K562 (cell line): ENCODE measurements at regions not wholly inside any gene's neighbourhood (a gene's known extent, or its start where the extent isn't known, plus 50 kb on each side); places are given as distances from the start of the nearest gene placed in this dataset.

Experiments
- ATAC-seq: fragments of 200-7000 bp; cut with Tn5 transposase; 3 replicates; pipeline ENCODE4 v1.9.1; 2020; ENCODE audit warnings: moderate library complexity
- BruUV-seq: library from RNA; stranded (reverse); fragments of 400-500 nt; replicated peaks from 2 replicates; lab custom pipeline; 2021; lab: Mats Ljungman, UMichigan
- CTCF ChIA-PET: fragments of 300-600 bp; formaldehyde crosslinking; extraction: SDS; loops from one replicate; lab custom pipeline; 2021; ENCODE audit warnings: low intra/inter-chr PET ratio; lab: Yijun Ruan, JAX
- POLR2A ChIA-PET: fragments of 300-600, 350-650 bp; sonication (Branson Sonifier 250); formaldehyde crosslinking; extraction: SDS; loops from one replicate; lab custom pipeline; 2021; ENCODE audit warnings: antibody characterized with exemption, inconsistent platforms; lab: Yijun Ruan, JAX
- DNase-seq, 4 experiments: peaks; one replicate each; pipeline versions ENCODE4 v3.0.0 to v3.0.0-alpha.2; 2011 to 2018; ENCODE audit warnings: low spot score in 3 of 4, mixed read lengths in 3 of 4; ENCODE audit errors: extremely low read depth in 1 of 4
- FAIRE-seq: peaks from 2 replicates; lab custom pipeline; 2011; peaks lifted over from hg19 to GRCh38; lab: Jason Lieb, UNC
- H2AFZ ChIP-seq: 2 replicates; pipeline ENCODE4 v1.6.0; 2011; ENCODE audit warnings: low read depth, low read length, control low read depth, inconsistent platforms
- H3K27ac ChIP-seq: fragments of 200-600 bp; 3 replicates; pipeline ENCODE4 v1.8.0; 2011; ENCODE audit warnings: low read depth, mild to moderate bottlenecking, control low read depth, inconsistent platforms, low read length, moderate library complexity, mixed read lengths; ENCODE audit errors: extremely low read depth
- H3K27me3 ChIP-seq, 2 experiments: fragments of 300-600 bp in 1 of 2; 2 replicates in 1 of 2; 3 replicates in 1 of 2; pipeline versions ENCODE4 v1.6.0 to v1.8.0; 2011; ENCODE audit warnings: inconsistent platforms in 2 of 2, low read length in 2 of 2, mild to moderate bottlenecking in 1 of 2, mixed read lengths in 1 of 2, moderate library complexity in 1 of 2; ENCODE audit not compliant: control insufficient read depth in 2 of 2, insufficient read depth in 2 of 2
- H3K36me3 ChIP-seq: fragments of 300-600 bp; 3 replicates; pipeline ENCODE4 v1.8.0; 2011; ENCODE audit warnings: mild to moderate bottlenecking, low read length, inconsistent platforms; ENCODE audit not compliant: control insufficient read depth, insufficient read depth
- H3K4me1 ChIP-seq, 2 experiments: fragments of 200-600 bp in 1 of 2; replicated peaks in 1 of 2; 2 replicates in 1 of 2; 3 replicates in 1 of 2; pipeline versions ENCODE4 v1.5.1 to v1.8.0; 2011; ENCODE audit warnings: inconsistent platforms in 2 of 2, low read length in 2 of 2, mild to moderate bottlenecking in 1 of 2, mixed read lengths in 1 of 2, moderate library complexity in 1 of 2; ENCODE audit not compliant: control insufficient read depth in 2 of 2, insufficient read depth in 2 of 2
- H3K4me2 ChIP-seq: 2 replicates; pipeline ENCODE4 v1.6.1; 2011; ENCODE audit warnings: low read length, control low read depth, inconsistent platforms, mixed read lengths; ENCODE audit not compliant: insufficient read depth
- H3K4me3 ChIP-seq: fragments of 200-600 bp; sonication (generic), shearing (Covaris generic); 2 replicates; pipeline ENCODE4 v1.5.1; 2016; ENCODE audit warnings: control low read depth, inconsistent platforms
- H3K79me2 ChIP-seq: fragments of 200-600 bp; 3 replicates; pipeline ENCODE4 v1.8.0; 2011; ENCODE audit warnings: low read length, inconsistent platforms; ENCODE audit not compliant: control insufficient read depth, insufficient read depth
- H3K9ac ChIP-seq, 2 experiments: 2 replicates each; pipeline versions ENCODE4 v1.6.0 to v1.6.1; 2011; ENCODE audit warnings: low read depth in 2 of 2, low read length in 2 of 2, control low read depth in 1 of 2, inconsistent platforms in 1 of 2, mild to moderate bottlenecking in 1 of 2, mixed read lengths in 1 of 2; ENCODE audit not compliant: insufficient read depth in 1 of 2
- H3K9me1 ChIP-seq: one replicate; pipeline ENCODE4 v1.6.0; 2011; ENCODE audit warnings: inconsistent platforms, mild to moderate bottlenecking, low read length, moderate library complexity; ENCODE audit not compliant: control insufficient read depth, insufficient read depth
- H3K9me3 ChIP-seq: replicated peaks from 2 replicates; pipeline ENCODE4 v1.5.1; 2011; ENCODE audit warnings: low read depth, low read length, inconsistent platforms; ENCODE audit not compliant: control insufficient read depth, insufficient read depth
- H4K20me1 ChIP-seq: replicated peaks from 2 replicates; pipeline ENCODE4 v1.6.1; 2011; ENCODE audit warnings: low read length, inconsistent platforms, mixed read lengths; ENCODE audit not compliant: control insufficient read depth, insufficient read depth
- BCOR ChIP-seq: fragments of 450-650 bp; IDR thresholded peaks from 2 replicates; pipeline ENCODE4 v1.6.1; 2016
- BRF1 ChIP-seq: IDR thresholded peaks from 3 replicates; pipeline ENCODE4 v1.6.1; 2011; ENCODE audit warnings: borderline replicate concordance, mild to moderate bottlenecking; ENCODE audit not compliant: insufficient read length; ENCODE audit errors: extremely low read depth
- FOSL1 ChIP-seq: fragments of 200-800 bp; sonication (Bioruptor generic); conservative IDR thresholded peaks from 2 replicates; pipeline ENCODE4 v1.6.1; 2016; ENCODE audit warnings: missing genetic modification characterization, missing compliant biosample characterization
- FOXJ2 ChIP-seq: fragments of 200-800 bp; sonication (Bioruptor generic); IDR thresholded peaks from 2 replicates; pipeline ENCODE4 v1.6.1; 2016; ENCODE audit warnings: missing genetic modification characterization, missing compliant biosample characterization
- HDAC1 ChIP-seq, 2 experiments: fragments of 450-650 bp; IDR thresholded peaks; 2 replicates each; pipeline ENCODE4 v1.6.1; 2016 to 2017; ENCODE audit warnings: inconsistent platforms in 1 of 2, mild to moderate bottlenecking in 1 of 2, moderate library complexity in 1 of 2
- HLTF ChIP-seq: fragments of 450-650 bp; IDR thresholded peaks from 2 replicates; pipeline ENCODE4 v1.6.1; 2016
- MAZ ChIP-seq, 2 experiments: fragments of 450-650 bp in 1 of 2; sonication (generic) in 1 of 2; formaldehyde crosslinking; IDR thresholded peaks in 1 of 2; conservative IDR thresholded peaks in 1 of 2; 2 replicates each; pipeline versions ENCODE4 v1.4.0 to v1.5.0; 2020; ENCODE audit warnings: mild to moderate bottlenecking in 1 of 2, missing genetic modification reagents in 1 of 2
- MYNN ChIP-seq, 2 experiments: sonication (generic); formaldehyde crosslinking in 1 of 2; IDR thresholded peaks; 2 replicates each; pipeline versions ENCODE4 v1.5.0 to v1.6.1; 2016 to 2020; ENCODE audit warnings: antibody characterized with exemption in 1 of 2, missing genetic modification reagents in 1 of 2
- NR2C1 ChIP-seq, 2 experiments: fragments of 450-650 bp; IDR thresholded peaks; 2 replicates each; pipeline ENCODE4 v1.6.1; 2017; ENCODE audit warnings: mild to moderate bottlenecking in 2 of 2, antibody characterized with exemption in 1 of 2, inconsistent platforms in 1 of 2, missing compliant biosample characterization in 1 of 2, missing genetic modification characterization in 1 of 2
- SMARCB1 ChIP-seq: IDR thresholded peaks from 2 replicates; pipeline ENCODE4 v1.6.1; 2011; ENCODE audit warnings: improper control_type of control experiment, low read depth; ENCODE audit not compliant: insufficient read length
- SMARCE1 ChIP-seq: fragments of 450-650 bp; IDR thresholded peaks from 2 replicates; pipeline ENCODE4 v1.7.1; 2016; ENCODE audit warnings: mild to moderate bottlenecking
- TSHZ1 ChIP-seq: fragments of 250-450 bp; sonication (Bioruptor Pico); IDR thresholded peaks from 2 replicates; pipeline ENCODE4 v1.4.0; 2020; ENCODE audit warnings: mild to moderate bottlenecking, moderate library complexity
- ZNF165 ChIP-seq: fragments of 250-450 bp; sonication (Bioruptor Pico); IDR thresholded peaks from 2 replicates; pipeline ENCODE4 v1.4.0; 2020; ENCODE audit warnings: borderline replicate concordance
- ZNF740 ChIP-seq, 3 experiments: fragments of 200-800 bp in 1 of 3; sonication (Bioruptor generic) in 1 of 3; sonication (generic) in 1 of 3; formaldehyde crosslinking in 1 of 3; IDR thresholded peaks; 2 replicates each; pipeline versions ENCODE4 v1.6.1 to v1.8.0; 2016 to 2022; ENCODE audit warnings: mild to moderate bottlenecking in 2 of 3, missing compliant biosample characterization in 2 of 3, missing genetic modification characterization in 2 of 3, missing genetic modification reagents in 1 of 3
- WGBS: fragments of 100-300 bp; shearing (Covaris generic); methylation state at CpG from one replicate; pipeline ENCODE4 v1.1.6; 2016; ENCODE audit warnings: low coverage, mixed read lengths; ENCODE audit not compliant: insufficient coverage; ENCODE audit errors: missing lambda C conversion rate; 5-methylcytosine and 5-hydroxymethylcytosine counted together
- in situ Hi-C: fragments of 300-500 bp; cut with MboI; formaldehyde crosslinking; loops from 4 replicates; pipeline ENCODE4 v1.15.0; 2018; ENCODE audit warnings: inconsistent platforms, mixed read lengths
- intact Hi-C: fragments of 100-400 bp; cut with micrococcal nuclease; formaldehyde crosslinking; loops from 2 replicates; pipeline ENCODE4 v1.14.2; 2022
- TF ChIP-seq, protein P1 (sequence below), 2 experiments: fragments of 200-800 bp in 1 of 2; sonication (Bioruptor generic) in 1 of 2; sonication (generic) in 1 of 2; formaldehyde crosslinking in 1 of 2; IDR thresholded peaks in 1 of 2; conservative IDR thresholded peaks in 1 of 2; 2 replicates each; pipeline versions ENCODE4 v1.5.0 to v1.6.1; 2016 to 2020; ENCODE audit warnings: missing compliant biosample characterization in 1 of 2, missing genetic modification characterization in 1 of 2, missing genetic modification reagents in 1 of 2

GRCh38 chr1:65021795-65022194, 55.4 kb upstream of the JAK1 start:
- H3K27me3 ChIP-seq, result no peaks in the 10 kb centered on the region
- TF ChIP-seq SMARCE1 (peak; percentile 92), NR2C1 (IDR thresholded peaks at IDR 0.05) (no peak), NR2C1 (tag; IDR thresholded peaks at IDR 0.05) (peak; percentile 55), FOXJ2 (tag) (0 out of 2 replicates have a peak, but pooled peaks have one; percentile 39), HLTF (0 out of 2 replicates have a peak, but pooled peaks have one; percentile 52), HDAC1 (IDR thresholded peaks at IDR 0.05) (peak; percentile 56 to 58; a peak in 2 of 4 replicates), MAZ (CRISPR knock-in tag; conservative IDR thresholded peaks at IDR 0.05 in 1 of 2, IDR thresholded peaks at IDR 0.05 in 1 of 2) (no peak; a peak in 1 of 4 replicates), ZNF165 (CRISPR knock-in tag) (no peak), ZNF740 (CRISPR knock-in tag; IDR thresholded peaks at IDR 0.05) (no peak), ZNF740 (tag; IDR thresholded peaks at IDR 0.05) (no peak), MYNN (IDR thresholded peaks at IDR 0.05) (peak; percentile 86), MYNN (CRISPR knock-in tag; IDR thresholded peaks at IDR 0.05) (no peak), SMARCB1 (no peak), TSHZ1 (CRISPR knock-in tag) (no peak), FOSL1 (peak; percentile 95), BCOR (peak; percentile 69; the same call in 1 of the 2 replicates), BRF1 (no peak)
- TF ChIP-seq, protein P1, sequence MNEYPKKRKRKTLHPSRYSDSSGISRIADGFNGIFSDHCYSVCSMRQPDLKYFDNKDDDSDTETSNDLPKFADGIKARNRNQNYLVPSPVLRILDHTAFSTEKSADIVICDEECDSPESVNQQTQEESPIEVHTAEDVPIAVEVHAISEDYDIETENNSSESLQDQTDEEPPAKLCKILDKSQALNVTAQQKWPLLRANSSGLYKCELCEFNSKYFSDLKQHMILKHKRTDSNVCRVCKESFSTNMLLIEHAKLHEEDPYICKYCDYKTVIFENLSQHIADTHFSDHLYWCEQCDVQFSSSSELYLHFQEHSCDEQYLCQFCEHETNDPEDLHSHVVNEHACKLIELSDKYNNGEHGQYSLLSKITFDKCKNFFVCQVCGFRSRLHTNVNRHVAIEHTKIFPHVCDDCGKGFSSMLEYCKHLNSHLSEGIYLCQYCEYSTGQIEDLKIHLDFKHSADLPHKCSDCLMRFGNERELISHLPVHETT (CRISPR knock-in tag; conservative IDR thresholded peaks at IDR 0.05 in 1 of 2, IDR thresholded peaks at IDR 0.05 in 1 of 2), result 0 out of 4 replicates have a peak, but pooled peaks of 1 of the 2 experiments have one; percentile 53

More at GRCh38 chr1:65021795-65022194, 55.4 kb upstream of the JAK1 start:
- ChIA-PET CTCF (no interaction called here), POLR2A (interaction anchor here (0.8 to 2.2 kb wide), 2 partner anchors 11 to 94 kb away, joined by 5 to 16 read pairs; no protein-coding TSS in a partner anchor)
- in situ Hi-C loops, result no loop called here
- no peaks in the 10 kb centered on the region for H3K36me3 ChIP-seq
- no peak overlapping the region for H3K4me3 ChIP-seq
- H3K9me1 ChIP-seq, result no peaks in the 10 kb centered on the region
- intact Hi-C loops, result loop anchor here (5.0 kb wide), 2 partner anchors 159 to 184 kb away; no protein-coding TSS in a partner anchor
- H3K9me3 ChIP-seq, result no peaks in the 10 kb centered on the region
- no TSS peak for BruUV-seq
- peaks cover 0 to 19% of the 10 kb centered on the region in 2 experiments; a peak in 2 of 5 replicates for H3K4me1 ChIP-seq
- peak overlapping the region; percentile 43 for H3K27ac ChIP-seq
- FAIRE-seq, result peak; percentile 94
- no peak overlapping the region; the same call in 1 of the 2 replicates for H2AFZ ChIP-seq
- H4K20me1 ChIP-seq, result no peaks in the 10 kb centered on the region
- peak; percentile 80 to 88 (median 84) for DNase-seq
- 0 out of 4 replicates have a peak overlapping the region, but pooled peaks of 1 of the 2 experiments have one; percentile 17 for H3K9ac ChIP-seq
- ATAC-seq, result peak; percentile 92
- no peaks in the 10 kb centered on the region for H3K79me2 ChIP-seq
- peak overlapping the region; percentile 23 for H3K4me2 ChIP-seq
- 0% methylated on average over 1 of the region's 1 CpG for WGBS
